ENCODE measurements at regions not wholly inside any gene's neighbourhood (a gene's known extent, or its start where the extent isn't known, plus 50 kb on each side); places are given as distances from the start of the nearest gene placed in this dataset.

- Histone ChIP-seq H3K4me1 (ENCODE audit: insufficient read depth, low read length) (peaks cover 3% of the 10 kb centered on the region; the same call in 1 of the 2 replicates), H3K9ac (ENCODE audit: low read depth, low read length) (no peak overlapping the region), H3K36me3 (ENCODE audit: insufficient read depth, low read depth, low read length) (no peaks in the 10 kb centered on the region), H3K4me3 (ENCODE audit: low read length) (no peak overlapping the region), H3K27me3 (ENCODE audit: insufficient read depth, low read length) (peaks cover 11% of the 10 kb centered on the region), H3K9me3 (ENCODE audit: insufficient read depth, low read depth, low read length) (no peaks in the 10 kb centered on the region), H3K27ac (ENCODE audit: low read length) (no peak overlapping the region)
Measured at GRCh38 chr7:446289-446935, 73.2 kb downstream of the PDGFA start.

All from iPS-20b (cell line).